SK-N-SH (cell line): ENCODE measurements at regions not wholly inside any gene's neighbourhood (a gene's known extent, or its start where the extent isn't known, plus 50 kb on each side); places are given as distances from the start of the nearest gene placed in this dataset.

Experiments used
- CTCF ChIA-PET: fragments of 300-600, 350-600 bp; formaldehyde crosslinking; extraction: SDS; loops from one replicate; lab custom pipeline; 2021; lab: Yijun Ruan, JAX
- POLR2A ChIA-PET: fragments of 350-600 bp; sonication (Branson Sonifier 250); formaldehyde crosslinking; extraction: SDS; loops from one replicate; lab custom pipeline; 2020; ENCODE audit warnings: antibody characterized with exemption, inconsistent platforms; lab: Yijun Ruan, JAX
- DNase-seq: peaks from one replicate; pipeline ENCODE4 v3.0.0; 2012
- H2AFZ ChIP-seq: fragments of 200-600 bp; sonication (generic); 2 replicates; pipeline ENCODE4 v1.8.1; 2016; ENCODE audit warnings: antibody characterized with exemption, mild to moderate bottlenecking, low read depth
- H3F3A ChIP-seq: fragments of 200-600 bp; sonication (generic); replicated peaks from 2 replicates; pipeline ENCODE3; 2016; ENCODE audit warnings: antibody characterized with exemption, mild to moderate bottlenecking; ENCODE audit not compliant: insufficient read depth
- H3K27ac ChIP-seq, 2 experiments: fragments of 200-500 bp in 1 of 2; fragments of 200-600 bp in 1 of 2; sonication (Bioruptor generic) in 1 of 2; sonication (generic), shearing (Covaris generic) in 1 of 2; 2 replicates each; pipeline versions ENCODE4 v1.5.1 to v1.6.1; 2014 to 2016; ENCODE audit warnings: low read depth in 2 of 2, inconsistent platforms in 1 of 2, low read length in 1 of 2, mild to moderate bottlenecking in 1 of 2, mixed read lengths in 1 of 2
- H3K27me3 ChIP-seq: fragments of 200-600 bp; sonication (generic), shearing (Covaris generic); 2 replicates; pipeline ENCODE4 v1.6.1; 2016; ENCODE audit warnings: mixed run types; ENCODE audit not compliant: insufficient read depth
- H3K36me3 ChIP-seq, 2 experiments: fragments of 200-500 bp in 1 of 2; fragments of 200-600 bp in 1 of 2; sonication (Bioruptor generic) in 1 of 2; sonication (generic) in 1 of 2; replicated peaks in 1 of 2; 2 replicates each; pipeline versions ENCODE3 to v1.5.1; 2014 to 2016; ENCODE audit warnings: low read length in 1 of 2, mild to moderate bottlenecking in 1 of 2; ENCODE audit not compliant: insufficient read depth in 2 of 2, control insufficient read depth in 1 of 2
- H3K4me1 ChIP-seq, 2 experiments: fragments of 200-500 bp in 1 of 2; fragments of 200-600 bp in 1 of 2; sonication (Bioruptor generic) in 1 of 2; sonication (generic), shearing (Covaris generic) in 1 of 2; 2 replicates each; pipeline versions ENCODE4 v1.5.1 to v1.6.1; 2014 to 2016; ENCODE audit warnings: low read depth in 1 of 2, low read length in 1 of 2, mixed run types in 1 of 2; ENCODE audit not compliant: insufficient read depth in 2 of 2, control insufficient read depth in 1 of 2
- H3K4me2 ChIP-seq: fragments of 200-600 bp; sonication (generic), shearing (Covaris generic); 2 replicates; pipeline ENCODE4 v1.6.1; 2017; ENCODE audit warnings: mixed run types
- H3K4me3 ChIP-seq, 2 experiments: fragments of 200-500 bp in 1 of 2; fragments of 200-600 bp in 1 of 2; sonication (Bioruptor generic) in 1 of 2; sonication (generic), shearing (Covaris generic) in 1 of 2; 2 replicates each; pipeline versions ENCODE4 v1.5.1 to v1.8.1; 2014 to 2016; ENCODE audit warnings: low read depth in 2 of 2, inconsistent platforms in 1 of 2, low read length in 1 of 2, mild to moderate bottlenecking in 1 of 2, mixed read lengths in 1 of 2, moderate library complexity in 1 of 2
- H3K79me2 ChIP-seq: fragments of 200-600 bp; sonication (generic); 2 replicates; pipeline ENCODE4 v1.8.1; 2017; ENCODE audit warnings: mild to moderate bottlenecking; ENCODE audit not compliant: insufficient read depth
- H3K9ac ChIP-seq: fragments of 200-600 bp; sonication (generic); 2 replicates; pipeline ENCODE4 v1.6.1; 2017; ENCODE audit warnings: mixed run types
- H3K9me2 ChIP-seq: fragments of 200-600 bp; sonication (generic); 2 replicates; pipeline ENCODE4 v1.6.1; 2017; ENCODE audit warnings: mixed run types
- H3K9me3 ChIP-seq: fragments of 200-600 bp; sonication (generic); 2 replicates; pipeline ENCODE4 v1.6.1; 2017; ENCODE audit warnings: mixed run types, mild to moderate bottlenecking, moderate library complexity
- H4K20me1 ChIP-seq: fragments of 200-600 bp; sonication (generic); 2 replicates; pipeline ENCODE4 v1.6.1; 2017; ENCODE audit warnings: mild to moderate bottlenecking, mixed run types; ENCODE audit not compliant: insufficient read depth
- CHD2 ChIP-seq: fragments of 150-350 bp; IDR thresholded peaks from 2 replicates; pipeline ENCODE4 v1.6.1; 2018; ENCODE audit warnings: low read length; ENCODE audit not compliant: partially characterized antibody
- ELF1 ChIP-seq: IDR thresholded peaks from 2 replicates; pipeline ENCODE4 v1.4.0; 2012
- GATA2 ChIP-seq: sonication (generic); formaldehyde crosslinking; IDR thresholded peaks from 2 replicates; pipeline ENCODE4 v1.5.0; 2020; ENCODE audit warnings: mild to moderate bottlenecking, missing genetic modification reagents
- NFIC ChIP-seq: IDR thresholded peaks from 2 replicates; pipeline ENCODE4 v1.4.0; 2012; ENCODE audit warnings: borderline replicate concordance
- NRF1 ChIP-seq: IDR thresholded peaks from 2 replicates; pipeline ENCODE4 v1.6.1; 2012; ENCODE audit warnings: low read depth, mild to moderate bottlenecking, low read length
- RXRA ChIP-seq: IDR thresholded peaks from 2 replicates; pipeline ENCODE4 v1.4.0; 2012; ENCODE audit warnings: low read depth, mild to moderate bottlenecking, borderline replicate concordance
- TCF12 ChIP-seq: IDR thresholded peaks from 2 replicates; pipeline ENCODE4 v1.4.0; 2012
- WGBS: methylation state at CpG from one replicate; pipeline ENCODE4 v1.1.6; 2017; ENCODE audit warnings: low lambda C conversion rate; 5-methylcytosine and 5-hydroxymethylcytosine counted together
- TF ChIP-seq, protein P1 (sequence below): fragments of 150-350 bp; IDR thresholded peaks from 2 replicates; pipeline ENCODE4 v1.6.1; 2017; ENCODE audit warnings: antibody characterized with exemption, low read length, low read depth, borderline replicate concordance
- TF ChIP-seq, protein P2 (sequence below): IDR thresholded peaks from 2 replicates; pipeline ENCODE4 v1.6.1; 2012; ENCODE audit warnings: mild to moderate bottlenecking, low read depth, low read length, moderate library complexity
- TF ChIP-seq, protein P3 (sequence below): IDR thresholded peaks from 2 replicates; pipeline ENCODE4 v1.4.0; 2012; ENCODE audit warnings: low read depth
- TF ChIP-seq, protein P4 (sequence below): fragments of 150-350 bp; IDR thresholded peaks from 2 replicates; pipeline ENCODE4 v1.6.1; 2016; ENCODE audit warnings: mild to moderate bottlenecking, low read depth, low read length
- TF ChIP-seq, protein P5 (sequence below): IDR thresholded peaks from 2 replicates; pipeline ENCODE4 v1.4.0; 2012; ENCODE audit warnings: low read depth, borderline replicate concordance

DNA sequence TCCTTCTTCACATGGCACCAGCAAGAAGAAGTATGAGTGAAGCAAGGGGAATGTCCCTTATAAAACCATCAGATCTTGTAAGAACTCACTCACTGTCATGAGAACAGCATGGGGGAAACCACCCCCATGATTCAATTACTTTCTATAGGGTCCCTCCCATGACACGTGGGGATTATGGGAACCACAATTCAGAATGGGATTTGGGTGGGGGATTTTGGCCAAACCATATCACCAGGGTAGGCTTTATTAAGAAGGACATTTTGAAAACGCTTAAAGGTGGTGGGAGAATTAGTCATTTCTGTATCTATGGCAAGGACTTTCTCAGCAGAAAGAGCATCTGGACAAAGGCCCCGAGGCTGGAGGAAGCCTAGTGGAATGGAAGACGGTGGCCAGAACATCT, 100.2 kb upstream of the ADAMTS16 start:
- Histone ChIP-seq H3K9ac (no peak overlapping the region), H3K79me2 (no peaks in the 10 kb centered on the region), H2AFZ (no peak overlapping the region), H3K27me3 (no peaks in the 10 kb centered on the region), H3K4me1 (no peaks in the 10 kb centered on the region), H3K4me3 (no peak overlapping the region), H3K27ac (no peak overlapping the region), H3K9me2 (no peaks in the 10 kb centered on the region), H3F3A (no peaks in the 10 kb centered on the region), H3K4me2 (no peak overlapping the region), H4K20me1 (no peaks in the 10 kb centered on the region), H3K9me3 (no peaks in the 10 kb centered on the region), H3K36me3 (no peaks in the 10 kb centered on the region)
- no peak for DNase-seq
- ChIA-PET POLR2A (no interaction called here), CTCF (no interaction called here)
- TF ChIP-seq ELF1 (no peak), NRF1 (no peak), CHD2 (no peak), TCF12 (no peak), GATA2 (CRISPR knock-in tag) (no peak), RXRA (no peak), NFIC (no peak)
- TF ChIP-seq, protein P1, sequence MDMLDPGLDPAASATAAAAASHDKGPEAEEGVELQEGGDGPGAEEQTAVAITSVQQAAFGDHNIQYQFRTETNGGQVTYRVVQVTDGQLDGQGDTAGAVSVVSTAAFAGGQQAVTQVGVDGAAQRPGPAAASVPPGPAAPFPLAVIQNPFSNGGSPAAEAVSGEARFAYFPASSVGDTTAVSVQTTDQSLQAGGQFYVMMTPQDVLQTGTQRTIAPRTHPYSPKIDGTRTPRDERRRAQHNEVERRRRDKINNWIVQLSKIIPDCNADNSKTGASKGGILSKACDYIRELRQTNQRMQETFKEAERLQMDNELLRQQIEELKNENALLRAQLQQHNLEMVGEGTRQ = no peak
- TF ChIP-seq, protein P2, sequence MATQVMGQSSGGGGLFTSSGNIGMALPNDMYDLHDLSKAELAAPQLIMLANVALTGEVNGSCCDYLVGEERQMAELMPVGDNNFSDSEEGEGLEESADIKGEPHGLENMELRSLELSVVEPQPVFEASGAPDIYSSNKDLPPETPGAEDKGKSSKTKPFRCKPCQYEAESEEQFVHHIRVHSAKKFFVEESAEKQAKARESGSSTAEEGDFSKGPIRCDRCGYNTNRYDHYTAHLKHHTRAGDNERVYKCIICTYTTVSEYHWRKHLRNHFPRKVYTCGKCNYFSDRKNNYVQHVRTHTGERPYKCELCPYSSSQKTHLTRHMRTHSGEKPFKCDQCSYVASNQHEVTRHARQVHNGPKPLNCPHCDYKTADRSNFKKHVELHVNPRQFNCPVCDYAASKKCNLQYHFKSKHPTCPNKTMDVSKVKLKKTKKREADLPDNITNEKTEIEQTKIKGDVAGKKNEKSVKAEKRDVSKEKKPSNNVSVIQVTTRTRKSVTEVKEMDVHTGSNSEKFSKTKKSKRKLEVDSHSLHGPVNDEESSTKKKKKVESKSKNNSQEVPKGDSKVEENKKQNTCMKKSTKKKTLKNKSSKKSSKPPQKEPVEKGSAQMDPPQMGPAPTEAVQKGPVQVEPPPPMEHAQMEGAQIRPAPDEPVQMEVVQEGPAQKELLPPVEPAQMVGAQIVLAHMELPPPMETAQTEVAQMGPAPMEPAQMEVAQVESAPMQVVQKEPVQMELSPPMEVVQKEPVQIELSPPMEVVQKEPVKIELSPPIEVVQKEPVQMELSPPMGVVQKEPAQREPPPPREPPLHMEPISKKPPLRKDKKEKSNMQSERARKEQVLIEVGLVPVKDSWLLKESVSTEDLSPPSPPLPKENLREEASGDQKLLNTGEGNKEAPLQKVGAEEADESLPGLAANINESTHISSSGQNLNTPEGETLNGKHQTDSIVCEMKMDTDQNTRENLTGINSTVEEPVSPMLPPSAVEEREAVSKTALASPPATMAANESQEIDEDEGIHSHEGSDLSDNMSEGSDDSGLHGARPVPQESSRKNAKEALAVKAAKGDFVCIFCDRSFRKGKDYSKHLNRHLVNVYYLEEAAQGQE = no peak
- TF ChIP-seq, protein P3, sequence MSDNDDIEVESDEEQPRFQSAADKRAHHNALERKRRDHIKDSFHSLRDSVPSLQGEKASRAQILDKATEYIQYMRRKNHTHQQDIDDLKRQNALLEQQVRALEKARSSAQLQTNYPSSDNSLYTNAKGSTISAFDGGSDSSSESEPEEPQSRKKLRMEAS = no peak
- TF ChIP-seq, protein P4, sequence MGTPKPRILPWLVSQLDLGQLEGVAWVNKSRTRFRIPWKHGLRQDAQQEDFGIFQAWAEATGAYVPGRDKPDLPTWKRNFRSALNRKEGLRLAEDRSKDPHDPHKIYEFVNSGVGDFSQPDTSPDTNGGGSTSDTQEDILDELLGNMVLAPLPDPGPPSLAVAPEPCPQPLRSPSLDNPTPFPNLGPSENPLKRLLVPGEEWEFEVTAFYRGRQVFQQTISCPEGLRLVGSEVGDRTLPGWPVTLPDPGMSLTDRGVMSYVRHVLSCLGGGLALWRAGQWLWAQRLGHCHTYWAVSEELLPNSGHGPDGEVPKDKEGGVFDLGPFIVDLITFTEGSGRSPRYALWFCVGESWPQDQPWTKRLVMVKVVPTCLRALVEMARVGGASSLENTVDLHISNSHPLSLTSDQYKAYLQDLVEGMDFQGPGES = no peak
- TF ChIP-seq, protein P5, sequence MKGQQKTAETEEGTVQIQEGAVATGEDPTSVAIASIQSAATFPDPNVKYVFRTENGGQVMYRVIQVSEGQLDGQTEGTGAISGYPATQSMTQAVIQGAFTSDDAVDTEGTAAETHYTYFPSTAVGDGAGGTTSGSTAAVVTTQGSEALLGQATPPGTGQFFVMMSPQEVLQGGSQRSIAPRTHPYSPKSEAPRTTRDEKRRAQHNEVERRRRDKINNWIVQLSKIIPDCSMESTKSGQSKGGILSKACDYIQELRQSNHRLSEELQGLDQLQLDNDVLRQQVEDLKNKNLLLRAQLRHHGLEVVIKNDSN = no peak
- WGBS = 4% methylated on average over 4 of the region's 4 CpGs
